SW480 (cell line): ENCODE measurements at regions not wholly inside any gene's neighbourhood (a gene's known extent, or its start where the extent isn't known, plus 50 kb on each side); places are given as distances from the start of the nearest gene placed in this dataset.

ENCODE experiments used
- DNase-seq: peaks from one replicate; pipeline ENCODE4 v3.0.0-alpha.2; 2016; ENCODE audit warnings: low spot score

- no peak for DNase-seq
These were observed 656.6 kb upstream of the CHAC2 start for GRCh38 chr2:53111004-53111403.

- DNase-seq, result no peak
These were observed 659.4 kb upstream of the CHAC2 start for GRCh38 chr2:53108246-53108645.

DNA sequence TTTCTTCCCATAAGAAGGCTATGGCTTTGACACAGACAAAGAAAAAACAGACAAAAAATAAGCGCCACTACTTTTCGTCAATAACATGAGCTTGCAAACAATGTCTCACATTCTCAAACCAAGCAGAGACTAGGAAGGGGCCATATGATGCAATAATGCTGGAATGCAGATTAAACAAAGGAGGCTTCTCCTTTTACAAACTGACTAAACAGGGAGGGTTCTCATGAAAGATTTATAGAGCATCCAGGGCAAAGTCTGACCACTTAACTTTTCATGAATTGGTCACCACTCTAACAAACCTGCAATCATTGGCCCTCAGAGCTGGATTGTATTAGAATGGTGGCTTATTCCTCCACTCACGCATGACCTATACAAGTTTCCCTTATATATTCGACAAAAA lies 663.3 kb upstream of the CHAC2 start:
- peak; percentile 83 for DNase-seq

- DNase-seq, result no peak
These were observed 663.9 kb upstream of the CHAC2 start for GRCh38 chr2:53103679-53104078.

DNA sequence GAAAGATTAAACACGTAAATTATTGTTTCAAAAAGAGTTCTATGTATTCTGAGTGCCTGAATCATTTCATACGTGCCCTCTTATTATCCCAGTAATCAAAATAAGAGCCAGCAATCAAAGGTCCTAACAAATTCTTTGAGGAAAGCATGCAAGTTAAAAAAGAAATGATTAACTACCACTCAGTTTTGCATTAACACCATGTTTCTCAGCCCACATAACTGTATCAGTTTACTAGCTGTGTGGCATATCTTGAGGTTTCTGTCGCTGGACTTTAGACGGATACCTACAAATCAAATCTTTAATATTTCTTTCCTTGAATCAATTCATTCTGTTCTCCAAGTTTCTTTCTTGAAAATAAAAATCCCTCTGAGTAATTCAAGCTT lies 668.9 kb upstream of the CHAC2 start:
- no peak for DNase-seq

DNA sequence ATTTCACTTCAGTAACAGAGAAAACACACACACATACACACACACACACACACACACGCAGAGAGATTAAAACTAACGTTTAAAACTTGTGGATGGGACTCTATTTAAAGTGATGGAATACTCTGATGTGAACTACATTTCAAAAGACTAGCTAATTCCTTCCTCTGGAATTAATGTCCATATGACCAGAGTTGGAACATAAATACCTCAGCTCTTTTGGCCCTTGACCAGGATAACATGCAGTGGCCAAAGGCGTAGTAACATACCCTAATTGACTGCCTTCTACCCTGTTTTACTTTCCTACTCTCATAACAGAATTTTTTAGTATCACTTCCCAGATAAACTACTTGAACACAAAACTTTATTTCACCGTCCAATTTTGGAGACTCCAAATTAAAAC lies 671.3 kb upstream of the CHAC2 start:
- no peak for DNase-seq

GRCh38 chr2:53095664-53096063 lies 671.9 kb upstream of the CHAC2 start:
- DNase-seq, result no peak

DNA sequence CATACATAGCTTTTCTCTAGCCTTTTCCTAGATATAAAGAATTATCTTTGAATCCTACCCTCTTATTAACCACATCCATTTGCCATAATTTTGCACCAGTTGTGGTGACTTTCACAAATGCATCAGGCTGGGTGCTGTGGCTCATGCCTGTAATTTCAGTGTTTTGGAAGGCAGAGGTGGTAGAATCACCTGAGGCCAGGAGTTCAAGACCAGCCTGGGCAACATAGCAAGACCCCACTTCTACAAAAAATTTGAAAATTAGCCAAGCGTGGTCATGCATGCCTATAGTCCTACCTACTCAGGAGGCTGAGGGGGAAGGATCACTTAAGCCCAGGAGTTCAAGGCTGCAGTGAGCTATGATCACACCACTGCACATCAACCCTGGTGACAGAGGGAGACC lies 672.4 kb upstream of the CHAC2 start:
- DNase-seq, result no peak

DNA sequence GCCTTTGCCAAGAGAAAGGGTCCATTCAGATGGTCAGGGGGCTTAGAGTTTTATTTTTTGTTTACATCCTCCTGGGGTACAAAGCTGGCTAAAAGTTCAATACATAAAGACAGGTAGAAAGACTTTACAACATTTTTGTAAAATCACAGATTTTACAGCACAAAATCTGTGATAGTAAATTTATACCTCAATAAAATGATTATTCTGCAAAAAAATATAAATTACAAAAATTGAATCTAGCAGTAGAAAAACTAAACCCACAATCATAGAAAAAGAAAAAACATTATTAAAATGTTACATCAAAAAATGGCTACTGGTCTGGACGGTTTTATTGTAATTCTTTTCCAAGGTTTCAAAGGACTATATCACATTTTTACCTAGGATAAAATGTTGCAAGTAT lies 674.2 kb upstream of the CHAC2 start:
- DNase-seq, result no peak

DNA sequence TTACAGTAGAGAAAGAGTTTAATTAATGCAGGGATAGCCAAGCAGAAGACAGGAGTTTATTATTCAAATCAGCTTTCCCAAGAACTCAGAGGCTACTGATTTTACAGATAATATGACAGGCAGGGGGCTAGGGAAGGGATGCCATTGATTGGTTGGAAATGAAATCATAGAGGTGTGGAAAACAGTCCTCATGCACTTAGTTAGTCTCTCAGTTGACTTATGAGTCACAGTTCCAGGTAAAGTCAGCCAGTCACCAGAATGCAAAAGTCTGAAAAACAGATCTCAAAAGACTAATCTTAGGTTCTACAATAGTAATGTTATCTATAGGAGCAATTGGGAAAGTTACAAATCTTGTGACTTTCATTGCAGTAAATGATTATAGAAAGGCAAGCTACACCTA lies 676.4 kb upstream of the CHAC2 start:
- no peak for DNase-seq

DNA sequence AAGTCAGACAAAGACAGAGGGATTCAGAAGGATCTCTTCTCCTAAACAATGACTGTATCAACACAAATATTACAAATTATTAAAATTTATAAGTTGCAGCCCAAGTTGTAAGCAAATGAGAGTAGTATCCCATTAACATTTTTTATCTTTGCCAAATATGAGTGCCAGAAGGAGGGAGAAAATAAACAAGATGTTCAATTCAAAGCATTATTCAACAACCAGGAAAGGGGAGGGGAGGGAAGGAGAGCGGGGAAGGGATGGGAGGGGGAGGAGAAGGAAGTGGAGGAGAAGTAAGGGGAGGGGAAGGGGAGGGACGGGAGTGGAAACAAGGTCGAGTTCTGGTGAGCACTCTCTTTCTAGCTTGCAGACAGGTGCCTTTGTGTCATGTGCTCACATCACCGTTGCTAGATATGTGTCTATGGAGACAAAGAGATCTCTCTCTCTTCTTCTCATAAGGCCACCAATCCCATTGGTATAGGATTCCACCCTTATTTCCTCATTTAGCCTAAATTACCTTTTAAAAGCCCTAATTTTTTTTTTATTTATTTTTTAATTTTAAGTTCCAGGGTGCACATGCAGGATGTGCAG lies 679.6 kb upstream of the CHAC2 start:
- DNase-seq, result no peak

DNA sequence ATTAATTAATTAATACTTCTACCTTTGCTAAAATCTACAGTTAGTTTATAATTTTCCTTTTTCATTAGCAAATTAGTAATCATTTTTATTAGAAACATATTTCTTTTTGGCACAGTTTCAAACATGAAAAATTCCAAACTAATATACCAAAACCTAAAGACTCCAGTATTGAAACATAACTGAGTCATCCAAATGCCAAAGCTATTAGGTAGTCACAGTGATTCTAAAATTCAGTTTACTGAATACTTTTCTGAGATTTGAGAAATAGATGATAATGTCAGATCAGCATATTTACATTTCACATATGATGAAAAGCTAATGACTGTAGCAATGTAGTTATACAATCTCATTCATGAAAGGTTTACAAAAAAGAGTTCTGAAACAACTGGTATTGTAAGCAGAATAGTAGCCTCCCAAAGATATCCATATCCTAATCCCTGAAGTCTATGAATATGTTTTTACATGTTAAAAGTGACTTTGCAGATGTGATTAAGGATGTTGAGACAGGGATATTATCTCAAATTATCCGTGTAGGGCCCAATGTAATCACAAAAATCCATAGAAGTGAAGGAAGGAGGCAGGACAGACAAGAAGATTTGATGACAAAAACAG lies 680.2 kb upstream of the CHAC2 start:
- DNase-seq, result no peak

GRCh38 chr2:53077413-53077812 lies 690.2 kb upstream of the CHAC2 start:
- DNase-seq, result no peak

GRCh38 chr2:53075760-53076159 lies 691.8 kb upstream of the CHAC2 start:
- no peak for DNase-seq

GRCh38 chr2:53067533-53067932 lies 700.1 kb upstream of the CHAC2 start:
- no peak for DNase-seq

- no peak for DNase-seq
These were observed 700.5 kb upstream of the CHAC2 start for GRCh38 chr2:53067056-53067455.

GRCh38 chr2:53064154-53064553 lies 703.5 kb upstream of the CHAC2 start:
- DNase-seq, result no peak

- DNase-seq, result no peak
These were observed 709.1 kb upstream of the CHAC2 start for GRCh38 chr2:53058526-53058925.

DNA sequence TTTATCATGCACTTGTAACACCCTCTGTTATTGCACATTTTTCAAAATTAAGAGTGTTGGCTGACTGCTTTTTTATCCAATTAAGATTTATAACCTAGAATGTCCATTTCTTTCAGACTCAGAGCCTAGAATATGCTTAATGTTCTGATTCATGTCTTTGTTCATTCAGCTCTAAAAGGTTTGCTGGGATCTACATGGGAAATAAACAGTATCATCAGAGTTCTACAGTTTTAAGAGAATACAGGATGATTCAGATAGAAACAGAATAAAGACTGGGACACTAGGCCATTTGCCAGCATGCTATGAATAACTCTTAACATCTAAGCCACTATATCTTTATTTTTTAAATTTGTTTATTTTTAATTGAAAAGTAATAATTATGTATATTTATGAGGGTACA lies 713.7 kb upstream of the CHAC2 start:
- DNase-seq, result no peak

DNA sequence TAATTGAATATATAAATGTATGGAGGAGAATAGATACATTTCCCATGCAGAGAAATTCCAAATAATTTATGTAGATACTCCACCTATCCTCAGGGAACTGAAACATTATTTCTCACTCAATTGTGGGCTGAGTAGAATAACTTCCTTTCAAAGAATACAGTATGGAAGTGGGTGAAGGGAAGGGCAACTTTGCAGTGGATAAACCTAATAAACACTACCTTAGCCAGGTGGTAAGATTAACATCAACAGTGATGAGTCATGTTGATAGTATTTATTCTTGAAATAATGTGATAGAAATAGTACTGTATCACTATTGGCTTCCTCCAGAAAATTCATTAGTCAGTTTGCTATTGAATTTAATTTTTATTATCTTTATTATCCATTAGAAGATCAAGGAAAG lies 716.4 kb upstream of the CHAC2 start:
- no peak for DNase-seq

DNA sequence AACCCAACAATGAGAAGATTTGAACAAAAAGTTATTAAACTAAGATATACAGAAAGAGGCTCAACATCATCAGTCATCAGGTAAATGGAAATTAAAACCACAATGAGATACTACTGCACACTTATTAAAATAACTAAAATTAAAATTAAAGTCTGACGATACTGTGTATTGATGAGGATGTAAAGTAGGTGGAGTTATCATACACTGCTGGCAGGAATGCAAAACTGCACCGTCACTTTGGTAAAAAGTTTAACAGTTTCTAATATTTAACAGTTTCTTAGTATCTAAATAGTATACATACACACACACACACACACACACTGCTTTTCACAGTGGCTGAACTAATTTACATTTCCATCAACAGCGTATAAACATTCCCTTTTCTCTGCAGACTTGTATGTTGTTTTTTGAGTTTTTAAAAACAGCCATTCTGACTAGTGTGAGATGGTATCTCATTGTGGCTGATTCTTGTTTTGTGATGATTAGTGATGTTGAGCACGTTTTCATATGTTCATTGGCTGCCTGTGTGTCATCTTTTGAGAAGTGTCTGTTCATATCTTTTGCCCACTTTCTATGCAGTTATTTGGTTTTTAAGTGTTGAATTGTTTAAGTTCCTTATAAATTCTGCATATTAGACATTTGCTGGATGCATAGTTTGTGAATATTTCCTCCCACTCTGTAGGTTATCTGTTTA lies 726.9 kb upstream of the CHAC2 start:
- no peak for DNase-seq

DNA sequence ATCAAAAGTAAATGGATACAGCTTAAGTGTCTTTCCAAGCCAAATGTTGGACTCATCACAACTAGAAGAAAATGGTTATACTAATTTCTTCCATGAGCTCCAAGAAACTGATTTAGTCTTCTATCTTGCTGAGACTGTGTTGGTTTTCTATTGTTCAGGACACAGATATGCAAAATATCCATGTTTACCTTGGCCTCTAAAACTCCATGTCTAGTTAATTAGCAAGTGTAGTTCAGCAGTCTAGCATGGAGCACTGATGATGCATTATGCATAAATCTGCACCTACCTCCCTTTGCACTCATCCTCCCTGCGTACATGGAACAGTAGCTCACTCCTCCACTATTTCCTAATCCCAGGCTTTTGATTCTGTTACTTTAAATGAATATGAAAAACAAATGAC lies 731.4 kb upstream of the CHAC2 start:
- peak; percentile 4 for DNase-seq

- no peak for DNase-seq
These were observed 732.5 kb upstream of the CHAC2 start for GRCh38 chr2:53035153-53035552.

DNA sequence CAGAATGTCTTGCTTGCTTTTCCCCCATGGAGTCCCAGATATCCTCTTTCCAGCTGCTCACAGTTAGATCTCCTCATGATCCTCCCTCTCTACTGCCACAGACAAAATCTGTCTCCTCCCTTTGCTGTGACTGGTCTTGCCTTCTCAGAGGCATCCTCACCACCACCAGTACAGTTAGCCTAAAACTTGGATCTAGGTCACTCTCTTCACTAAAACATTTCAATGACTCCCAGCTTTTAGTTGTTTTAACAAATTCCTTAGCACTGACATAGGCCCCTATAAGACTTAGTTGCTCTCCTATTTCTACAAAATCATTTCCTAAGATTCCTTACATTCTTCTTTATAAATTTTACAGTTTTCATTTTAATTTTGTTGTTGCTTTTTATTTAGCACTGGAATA lies 734.2 kb upstream of the CHAC2 start:
- DNase-seq, result no peak
